ENCODE measurements at regions not wholly inside any gene's neighbourhood (a gene's known extent, or its start where the extent isn't known, plus 50 kb on each side); places are given as distances from the start of the nearest gene placed in this dataset.

DNA sequence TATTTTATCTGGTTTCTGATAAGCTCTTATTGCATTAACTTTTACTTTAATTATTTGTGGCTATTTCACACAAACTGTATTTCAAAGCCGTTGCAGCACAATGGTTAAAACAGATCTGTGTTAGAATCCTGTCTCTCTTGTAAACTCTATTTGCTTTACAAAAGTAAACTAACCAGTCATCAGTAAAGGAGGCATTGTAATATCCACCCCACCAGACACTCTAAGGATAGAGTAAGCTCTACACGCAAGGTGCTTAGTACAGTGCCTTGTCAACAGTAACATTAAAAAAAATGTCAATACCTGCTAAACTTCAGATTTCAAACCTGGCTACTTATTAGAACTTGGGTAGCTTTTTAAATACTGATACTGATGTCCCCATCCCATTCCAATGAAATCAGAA lies 228.4 kb downstream of the RCHY1 start:
- no TSS peak for BruUV-seq (replicated peaks)
- FAIRE-seq = no peak
- in situ Hi-C loops (cut with HindIII; ENCODE audit: extremely low pct_ligation_motif_present, low pct_unique_long_range_greater_than_20kb) = no loop called here
- H3K4me1 ChIP-seq (ENCODE audit: insufficient read depth, low read length) = no peaks in the 10 kb centered on the region
- no peak overlapping the region for H2AFZ ChIP-seq (ENCODE audit: low read length)
- no peak overlapping the region for H3K9ac ChIP-seq (ENCODE audit: insufficient read depth, low read depth, low read length)
- H3K79me2 ChIP-seq (ENCODE audit: insufficient read depth, low read length) = no peaks in the 10 kb centered on the region
- DNase-seq (ENCODE audit: low spot score) = no peak
- no peak for ATAC-seq
- intact Hi-C loops (cut with micrococcal nuclease; ENCODE audit: unreplicated experiment) = loop anchor here (5.0 kb wide), 1 partner anchor 354 kb away; the partner anchor contains the start of gene PARM1
- no peaks in the 10 kb centered on the region for H3K27me3 ChIP-seq (ENCODE audit: control insufficient read depth in 1 of 2, insufficient read depth in 2 of 2, low read length in 2 of 2)
- ChIA-PET POLR2A (no interaction called here), CTCF (ENCODE audit: low intra/inter-chr PET ratio, low total read pairs) (no interaction called here)
- H4K20me1 ChIP-seq (ENCODE audit: insufficient read depth, low read length) = no peaks in the 10 kb centered on the region
- no peak overlapping the region for H3K27ac ChIP-seq (ENCODE audit: extremely low read length, insufficient read depth, low read length)
- no peak overlapping the region for H3K4me3 ChIP-seq (replicated peaks in 1 of 3; ENCODE audit: insufficient read depth in 1 of 3, low read depth in 2 of 3, low read length in 3 of 3)
- no peak overlapping the region for H3K4me2 ChIP-seq (ENCODE audit: low read depth, low read length)
- 5% methylated on average over 2 of the region's 2 CpGs for WGBS (ENCODE audit: low lambda C conversion rate)
- H3K36me3 ChIP-seq (replicated peaks in 1 of 2; ENCODE audit: control insufficient read depth in 1 of 2, insufficient read depth in 2 of 2, low read length in 2 of 2) = no peaks in the 10 kb centered on the region
- no peaks in the 10 kb centered on the region for H3K9me3 ChIP-seq (ENCODE audit: low read length)
- TF ChIP-seq NFE2L2 (IDR thresholded peaks at IDR 0.05; ENCODE audit: low read length) = no peak
- TF ChIP-seq, protein P1, sequence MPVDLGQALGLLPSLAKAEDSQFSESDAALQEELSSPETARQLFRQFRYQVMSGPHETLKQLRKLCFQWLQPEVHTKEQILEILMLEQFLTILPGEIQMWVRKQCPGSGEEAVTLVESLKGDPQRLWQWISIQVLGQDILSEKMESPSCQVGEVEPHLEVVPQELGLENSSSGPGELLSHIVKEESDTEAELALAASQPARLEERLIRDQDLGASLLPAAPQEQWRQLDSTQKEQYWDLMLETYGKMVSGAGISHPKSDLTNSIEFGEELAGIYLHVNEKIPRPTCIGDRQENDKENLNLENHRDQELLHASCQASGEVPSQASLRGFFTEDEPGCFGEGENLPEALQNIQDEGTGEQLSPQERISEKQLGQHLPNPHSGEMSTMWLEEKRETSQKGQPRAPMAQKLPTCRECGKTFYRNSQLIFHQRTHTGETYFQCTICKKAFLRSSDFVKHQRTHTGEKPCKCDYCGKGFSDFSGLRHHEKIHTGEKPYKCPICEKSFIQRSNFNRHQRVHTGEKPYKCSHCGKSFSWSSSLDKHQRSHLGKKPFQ (CRISPR knock-in tag; IDR thresholded peaks at IDR 0.05; ENCODE audit: insufficient replicate concordance) = no peak
- no peak for TF ChIP-seq MED13 (CRISPR knock-in tag; IDR thresholded peaks at IDR 0.05)
- no peak for TF ChIP-seq ZBTB1 (CRISPR knock-in tag; IDR thresholded peaks at IDR 0.05; ENCODE audit: borderline replicate concordance)
- no peak for TF ChIP-seq CC2D1A (CRISPR knock-in tag; IDR thresholded peaks at IDR 0.05)
- TF ChIP-seq, protein P2, sequence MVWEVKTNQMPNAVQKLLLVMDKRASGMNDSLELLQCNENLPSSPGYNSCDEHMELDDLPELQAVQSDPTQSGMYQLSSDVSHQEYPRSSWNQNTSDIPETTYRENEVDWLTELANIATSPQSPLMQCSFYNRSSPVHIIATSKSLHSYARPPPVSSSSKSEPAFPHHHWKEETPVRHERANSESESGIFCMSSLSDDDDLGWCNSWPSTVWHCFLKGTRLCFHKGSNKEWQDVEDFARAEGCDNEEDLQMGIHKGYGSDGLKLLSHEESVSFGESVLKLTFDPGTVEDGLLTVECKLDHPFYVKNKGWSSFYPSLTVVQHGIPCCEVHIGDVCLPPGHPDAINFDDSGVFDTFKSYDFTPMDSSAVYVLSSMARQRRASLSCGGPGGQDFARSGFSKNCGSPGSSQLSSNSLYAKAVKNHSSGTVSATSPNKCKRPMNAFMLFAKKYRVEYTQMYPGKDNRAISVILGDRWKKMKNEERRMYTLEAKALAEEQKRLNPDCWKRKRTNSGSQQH (CRISPR knock-in tag; IDR thresholded peaks at IDR 0.05; ENCODE audit: low read depth) = no peak
- no peak for TF ChIP-seq ZSCAN22 (CRISPR knock-in tag; IDR thresholded peaks at IDR 0.05)
- no peak for TF ChIP-seq NFIB (CRISPR knock-in tag; IDR thresholded peaks at IDR 0.05; ENCODE audit: borderline replicate concordance)
- no peak for TF ChIP-seq PAX8 (CRISPR knock-in tag; IDR thresholded peaks at IDR 0.05; ENCODE audit: borderline replicate concordance)
- no peak for TF ChIP-seq ZFYVE20 (CRISPR knock-in tag; IDR thresholded peaks at IDR 0.05; ENCODE audit: borderline replicate concordance, low read depth)
- TF ChIP-seq CBX5 (CRISPR knock-in tag; IDR thresholded peaks at IDR 0.05; ENCODE audit: borderline replicate concordance) = no peak
- no peak for TF ChIP-seq TOPORS (CRISPR knock-in tag; IDR thresholded peaks at IDR 0.05)
- TF ChIP-seq, protein P3, sequence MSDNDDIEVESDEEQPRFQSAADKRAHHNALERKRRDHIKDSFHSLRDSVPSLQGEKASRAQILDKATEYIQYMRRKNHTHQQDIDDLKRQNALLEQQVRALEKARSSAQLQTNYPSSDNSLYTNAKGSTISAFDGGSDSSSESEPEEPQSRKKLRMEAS (IDR thresholded peaks at IDR 0.05) = no peak
- TF ChIP-seq, protein P4, sequence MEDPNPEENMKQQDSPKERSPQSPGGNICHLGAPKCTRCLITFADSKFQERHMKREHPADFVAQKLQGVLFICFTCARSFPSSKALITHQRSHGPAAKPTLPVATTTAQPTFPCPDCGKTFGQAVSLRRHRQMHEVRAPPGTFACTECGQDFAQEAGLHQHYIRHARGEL (CRISPR knock-in tag; IDR thresholded peaks at IDR 0.05) = no peak
